NAMALWA (cell line): ENCODE measurements at regions not wholly inside any gene's neighbourhood (a gene's known extent, or its start where the extent isn't known, plus 50 kb on each side); places are given as distances from the start of the nearest gene placed in this dataset.
"Not testable (repeated sequence)": the region's sequence is repeated elsewhere in the genome, so short reads cannot be mapped to it uniquely, and the experiment has no call there.

Experiments used
- DNase-seq: peaks from one replicate; pipeline ENCODE4 v3.0.0-alpha.2; 2015; ENCODE audit warnings: low spot score

DNA sequence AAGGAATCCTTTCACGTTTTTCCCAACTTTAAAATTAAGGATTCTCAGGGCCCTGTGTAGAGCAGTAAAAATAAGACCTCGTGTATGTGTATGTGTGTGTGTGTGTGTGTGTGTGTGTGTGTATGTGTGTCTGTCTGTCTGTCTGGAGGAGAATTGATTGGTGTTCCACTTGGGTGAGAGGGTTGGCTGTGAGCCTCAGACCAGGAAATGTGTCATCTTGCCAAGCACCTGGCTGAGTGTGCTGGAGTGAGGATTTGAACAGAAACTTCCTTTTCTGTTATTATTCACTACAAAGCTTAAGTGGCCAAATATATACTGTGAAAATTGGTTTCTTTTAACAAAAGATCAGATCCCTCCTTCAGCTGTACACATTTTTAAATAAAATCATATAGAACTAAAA lies 103.6 kb upstream of the NUDT6 start:
- not testable (repeated sequence) for DNase-seq

DNA sequence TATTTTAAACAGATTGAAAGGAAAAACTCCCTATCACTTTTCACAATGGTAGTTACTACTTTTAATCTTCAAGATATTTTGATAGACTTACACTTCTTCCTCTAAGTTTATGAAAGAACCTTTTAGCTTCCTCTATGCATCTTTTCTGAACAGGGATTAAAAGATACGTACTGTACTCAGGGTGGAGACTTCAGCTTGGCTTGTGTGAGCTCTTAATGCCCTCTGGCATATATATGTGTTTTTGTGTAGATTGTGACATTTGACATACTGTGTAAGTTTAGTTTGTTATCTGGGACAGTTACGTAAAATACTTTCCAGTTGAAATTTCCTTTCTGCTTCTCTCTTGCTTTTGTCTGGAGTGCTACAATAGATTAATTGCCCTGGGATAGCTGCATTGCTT lies 109.3 kb upstream of the NUDT6 start:
- no peak for DNase-seq

DNA sequence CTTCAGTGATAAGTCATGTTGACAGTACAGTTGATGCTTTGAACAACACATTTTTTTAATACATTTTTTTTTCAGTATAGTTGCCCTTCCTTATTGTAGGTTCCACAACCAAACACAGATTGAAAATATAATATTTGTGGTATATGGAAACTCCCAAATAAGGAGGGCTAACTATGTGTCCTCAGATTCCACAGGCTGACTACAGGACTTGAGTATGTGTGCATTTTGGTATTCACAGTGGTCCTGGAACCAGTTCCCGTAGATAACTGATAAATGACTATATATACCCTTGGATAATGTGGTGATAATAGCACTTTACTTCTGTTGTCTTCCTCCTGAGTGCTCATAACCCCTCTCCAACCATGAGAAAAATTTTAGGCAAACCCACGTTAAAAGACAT lies 111.6 kb upstream of the NUDT6 start:
- no peak for DNase-seq

DNA sequence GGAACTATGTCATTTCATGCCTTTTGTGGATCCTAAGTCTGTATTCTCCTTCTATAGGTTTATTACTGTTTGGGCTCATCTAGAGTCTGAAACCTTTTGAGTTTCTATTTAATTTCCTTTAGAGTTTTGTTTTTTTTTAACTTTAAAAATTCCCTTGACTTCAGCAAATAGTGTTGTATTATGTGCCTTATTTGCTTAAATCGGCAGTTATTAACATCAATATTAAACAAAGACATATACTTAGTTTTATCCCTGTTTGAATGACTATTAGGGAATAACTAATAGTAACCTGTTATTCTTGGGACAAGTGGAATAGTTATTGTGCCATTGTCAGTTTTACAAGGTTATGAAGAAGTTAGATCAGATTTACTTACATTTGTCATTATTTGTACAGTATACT lies 112.8 kb upstream of the NUDT6 start:
- no peak for DNase-seq

DNA sequence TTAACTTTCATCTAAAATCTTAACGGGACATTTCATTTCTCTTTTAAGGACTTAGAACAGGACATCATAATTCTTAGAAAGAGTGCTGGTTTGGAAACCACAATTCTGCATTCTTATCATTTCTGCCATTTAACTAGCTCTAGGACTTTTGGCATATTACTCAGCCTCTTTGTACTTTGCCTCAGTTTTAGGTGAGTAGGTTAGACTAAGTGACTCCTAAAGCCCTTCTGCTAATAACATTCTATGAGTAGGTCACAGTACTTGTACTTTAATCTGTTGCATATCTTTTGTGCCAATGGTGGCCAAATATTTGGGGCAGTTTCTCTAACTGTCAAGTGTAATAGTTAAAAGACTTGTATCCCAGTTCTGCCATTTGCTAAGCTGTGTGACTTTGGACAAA lies 115.4 kb upstream of the NUDT6 start:
- no peak for DNase-seq

DNA sequence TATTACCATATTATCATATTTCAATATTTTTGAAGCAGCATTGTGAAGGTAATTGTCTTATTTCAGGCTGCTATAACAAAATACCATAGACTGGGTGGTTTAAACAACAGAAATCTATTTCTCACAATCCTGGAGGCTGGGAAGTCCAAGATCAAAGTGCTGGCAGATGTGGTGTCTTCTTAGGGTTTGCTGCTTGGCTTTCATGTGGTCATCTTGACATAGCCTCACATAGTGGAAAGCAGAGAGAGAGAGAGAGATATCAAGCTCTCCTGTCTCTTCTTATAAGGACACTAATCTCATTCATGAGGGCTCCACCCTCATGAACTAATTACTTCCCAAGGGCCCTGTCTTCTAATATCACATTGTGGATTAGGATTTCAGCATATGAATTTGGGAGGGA lies 119.7 kb upstream of the NUDT6 start:
- DNase-seq: no peak

DNA sequence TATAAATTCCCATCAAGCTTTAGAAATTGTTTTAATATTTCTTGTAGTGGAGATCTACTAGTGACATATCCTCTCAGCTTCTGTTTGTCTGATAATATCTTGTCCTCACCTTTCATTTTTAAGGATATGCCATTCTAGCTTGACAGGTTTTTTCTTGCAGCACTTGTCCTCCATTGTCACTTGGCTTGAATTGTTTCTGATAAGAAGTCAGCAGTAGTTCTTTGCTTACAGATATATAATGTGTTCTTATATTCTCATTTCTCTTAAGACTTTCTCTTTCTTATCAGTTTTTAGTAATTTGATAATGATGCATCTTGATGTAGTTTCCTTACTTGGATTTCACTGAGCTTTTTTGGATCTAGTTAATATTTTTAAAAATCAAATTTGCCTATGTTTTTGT lies 120.6 kb upstream of the NUDT6 start:
- DNase-seq: no peak

DNA sequence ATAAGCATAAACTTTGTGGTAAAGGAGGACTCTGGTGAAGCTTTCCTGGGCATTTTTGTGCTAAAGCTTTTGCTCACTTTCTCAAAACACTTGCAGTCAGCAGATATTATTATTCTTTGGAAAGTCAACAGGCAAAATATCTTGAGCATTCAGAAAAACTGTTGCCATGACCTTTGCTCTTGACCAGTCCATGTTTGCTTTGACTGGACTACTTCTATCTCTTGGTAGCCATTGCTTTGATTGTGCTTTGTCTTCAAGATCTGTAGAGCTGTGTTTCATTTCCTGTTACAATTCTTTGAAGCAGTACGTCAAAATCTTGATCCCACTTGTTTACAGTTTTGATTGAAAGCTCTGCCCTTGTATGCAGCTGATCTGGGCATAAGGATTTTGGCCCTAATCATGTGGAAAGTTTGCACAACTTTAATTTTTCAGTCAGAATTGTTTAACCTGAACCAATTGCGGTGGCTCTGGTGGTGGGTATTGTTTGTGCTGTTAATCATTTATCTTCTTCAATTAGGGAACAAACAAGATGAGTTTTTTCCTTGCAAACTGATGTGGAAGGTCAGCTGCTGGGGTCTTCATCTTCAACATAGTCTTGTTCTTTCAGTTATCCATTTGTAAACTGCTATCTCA lies 121.5 kb upstream of the NUDT6 start:
- DNase-seq: no peak

DNA sequence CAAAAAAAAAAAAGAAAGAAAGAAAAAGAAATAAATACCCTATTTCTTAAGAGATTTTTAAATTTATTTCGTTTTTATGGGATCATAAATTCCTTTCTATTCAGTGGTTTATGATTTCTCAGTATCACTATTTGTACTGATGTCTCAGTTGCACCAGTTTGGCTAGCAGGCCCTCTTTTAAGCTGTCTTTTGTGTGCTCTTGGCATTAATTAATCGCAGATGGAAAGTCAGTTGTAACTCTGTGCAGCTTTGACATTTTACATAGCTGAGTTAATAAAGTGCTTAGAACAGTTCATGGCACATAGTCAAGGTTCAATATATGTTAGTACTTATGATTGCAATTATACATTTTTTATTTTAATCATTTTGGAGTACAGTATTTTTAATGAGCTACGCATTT lies 123.7 kb upstream of the NUDT6 start:
- DNase-seq: no peak

DNA sequence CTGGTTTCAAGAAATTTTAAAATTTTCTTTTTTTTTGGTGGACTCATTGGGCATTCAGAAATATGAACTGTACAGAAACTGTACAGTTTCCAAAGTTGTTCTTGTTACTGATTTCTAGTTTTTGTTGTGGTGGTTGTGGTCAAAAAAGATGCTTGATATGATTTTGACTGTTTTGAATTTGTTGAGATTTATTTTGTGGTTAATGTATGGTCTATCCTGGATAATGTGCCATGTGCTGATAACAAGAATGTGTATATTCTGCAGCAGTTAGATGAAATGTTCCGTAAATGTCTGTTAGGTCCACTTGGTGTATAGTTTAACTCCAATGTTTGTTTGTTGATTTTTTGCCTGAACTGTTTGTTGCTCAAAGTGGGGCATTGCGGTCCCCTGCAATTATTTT lies 127.6 kb upstream of the NUDT6 start:
- DNase-seq: no peak

DNA sequence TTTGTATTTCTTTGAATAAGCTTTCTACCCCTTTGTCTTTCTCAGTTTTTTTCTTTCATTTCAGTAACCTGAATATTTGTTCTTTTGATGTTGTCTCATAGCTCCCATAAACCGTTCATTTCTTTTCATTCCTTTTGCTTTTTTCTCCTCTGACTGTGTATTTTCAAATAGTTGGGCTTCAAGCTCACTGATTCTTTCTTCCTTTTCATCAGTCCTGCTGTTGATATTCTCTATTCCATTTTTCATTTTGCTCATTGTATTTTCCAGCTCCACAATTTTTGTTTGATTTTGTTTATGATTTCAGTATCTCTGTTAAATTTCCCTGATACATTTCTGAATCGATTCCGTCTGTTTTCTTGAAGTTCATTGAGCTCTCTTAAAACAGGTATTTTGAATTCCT lies 129.6 kb upstream of the NUDT6 start:
- no peak for DNase-seq

DNA sequence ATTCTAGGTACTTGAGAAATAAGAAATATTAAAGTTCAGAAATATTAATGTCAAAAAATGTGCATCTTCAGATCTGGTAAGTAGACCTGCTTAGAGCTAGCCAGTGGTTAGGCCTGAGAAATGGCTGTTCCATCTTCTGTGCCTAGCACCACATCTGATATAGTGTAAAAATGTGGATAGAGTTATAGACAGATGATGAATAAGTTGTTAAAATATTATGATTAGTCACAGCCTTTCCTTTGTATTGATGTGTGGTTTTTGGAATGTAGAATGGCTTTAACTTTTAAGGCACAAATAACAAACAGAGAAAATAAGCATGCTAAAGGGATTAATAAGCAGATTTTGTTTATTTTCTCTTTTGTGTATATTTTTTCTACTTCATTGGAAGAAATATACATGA lies 133.5 kb upstream of the NUDT6 start:
- no peak for DNase-seq

DNA sequence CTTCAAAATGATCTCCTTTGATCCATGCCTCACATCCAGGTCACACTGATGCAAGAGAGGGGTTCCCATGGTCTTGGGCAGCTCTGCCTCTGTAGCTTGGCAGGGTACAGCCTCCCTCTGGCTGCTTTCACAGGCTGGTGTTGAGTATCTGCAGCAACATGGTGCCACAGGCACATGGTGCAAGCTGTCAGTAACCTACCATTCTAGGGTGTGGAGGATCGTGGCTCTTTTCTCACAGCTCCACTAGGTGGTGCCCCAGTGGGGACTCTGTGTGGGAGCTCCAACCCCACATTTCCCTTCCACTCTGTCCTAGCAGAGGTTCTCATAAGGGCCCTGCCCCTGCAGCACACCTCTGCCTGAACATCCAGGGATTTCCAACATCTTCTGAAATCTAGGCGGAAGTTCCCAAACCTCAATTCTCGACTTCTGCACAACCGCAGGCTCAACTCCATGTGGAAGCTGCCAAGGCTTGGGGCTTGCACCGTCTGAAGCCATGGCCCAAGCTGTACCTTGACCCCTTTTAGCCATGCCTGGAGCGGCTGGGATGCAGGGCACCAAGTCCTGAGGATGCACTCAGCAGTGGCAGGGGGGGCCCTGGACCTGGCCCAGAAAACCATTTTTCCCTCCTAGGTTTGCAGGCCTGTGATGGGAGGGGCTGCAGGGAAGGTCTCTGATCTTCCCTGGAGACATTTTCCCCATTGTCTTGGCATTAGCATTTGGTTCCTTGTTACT lies 137.8 kb upstream of the NUDT6 start:
- no peak for DNase-seq

DNA sequence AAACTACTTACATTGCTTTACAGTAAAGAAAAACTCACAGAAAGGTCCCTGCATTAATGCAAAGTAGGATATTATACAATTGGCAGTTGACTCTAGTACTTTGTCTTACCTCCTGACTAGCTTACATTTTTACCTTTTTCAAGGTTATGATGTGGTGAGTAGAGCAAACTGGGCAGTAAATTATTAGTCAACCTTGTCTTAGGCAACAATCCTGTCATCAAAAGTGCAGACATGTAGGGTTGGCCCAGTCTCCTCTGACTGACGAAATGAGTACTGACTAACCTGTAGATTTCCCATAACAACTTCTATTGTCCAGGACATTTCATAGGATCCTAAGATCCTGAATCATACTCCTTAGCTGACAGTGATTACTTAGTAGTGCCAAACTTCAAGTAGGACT lies 142.0 kb upstream of the NUDT6 start:
- DNase-seq: no peak

DNA sequence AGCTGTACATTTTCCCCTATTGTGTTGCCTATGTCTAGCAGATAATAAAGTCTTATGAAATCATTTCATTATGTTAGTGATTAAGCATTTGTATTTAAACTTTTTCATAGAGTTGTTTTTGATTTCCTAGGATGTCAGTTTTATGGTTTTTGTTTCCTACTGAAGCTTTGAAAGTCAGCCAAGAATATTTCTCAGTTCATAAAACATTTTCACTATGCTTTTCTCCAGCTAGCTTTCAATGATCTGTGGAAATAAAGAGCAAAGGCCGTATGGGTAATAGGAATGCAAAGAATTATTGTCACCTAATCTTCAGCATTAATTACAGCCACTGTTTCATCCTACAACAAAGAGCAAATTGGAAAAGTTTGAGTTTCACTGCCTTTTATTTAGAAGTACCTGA lies 145.7 kb upstream of the NUDT6 start:
- no peak for DNase-seq

DNA sequence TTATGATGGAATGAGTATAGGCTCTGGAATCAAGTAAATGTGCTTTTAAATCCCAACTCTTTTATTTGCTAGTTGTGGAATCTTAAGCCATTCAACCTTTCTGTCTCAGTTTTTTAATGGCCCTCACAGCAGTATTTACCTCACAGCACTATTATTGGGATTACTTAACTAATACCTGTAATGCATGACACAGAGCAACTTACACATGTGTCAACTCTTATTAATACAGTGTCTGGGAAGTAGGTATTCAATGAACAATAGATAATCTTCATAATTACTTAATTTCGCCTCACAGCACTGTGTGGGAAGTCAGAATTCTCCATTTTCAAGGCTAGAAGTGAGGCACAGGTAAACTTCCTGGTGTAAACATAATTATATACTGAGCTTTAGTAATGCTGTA lies 149.7 kb upstream of the NUDT6 start:
- DNase-seq: no peak

DNA sequence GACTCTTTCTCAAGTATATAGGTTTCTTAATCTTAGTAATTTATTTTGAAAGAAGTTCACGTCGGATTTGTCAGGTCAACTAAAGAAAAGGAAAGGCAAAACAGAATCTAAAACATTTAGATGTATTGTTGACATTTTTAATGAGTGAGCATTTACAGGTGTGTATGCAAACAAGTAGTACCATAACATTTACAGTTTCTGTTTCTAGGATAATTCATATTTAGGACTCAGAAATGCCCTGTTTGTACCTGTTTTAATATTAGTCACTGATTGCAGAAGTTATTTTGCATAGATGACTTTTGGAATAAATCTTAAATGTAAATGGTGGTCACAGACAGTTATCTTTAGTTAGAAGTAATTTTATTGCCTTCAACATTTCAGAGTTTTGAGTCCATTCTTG lies 151.3 kb upstream of the NUDT6 start:
- DNase-seq: no peak

DNA sequence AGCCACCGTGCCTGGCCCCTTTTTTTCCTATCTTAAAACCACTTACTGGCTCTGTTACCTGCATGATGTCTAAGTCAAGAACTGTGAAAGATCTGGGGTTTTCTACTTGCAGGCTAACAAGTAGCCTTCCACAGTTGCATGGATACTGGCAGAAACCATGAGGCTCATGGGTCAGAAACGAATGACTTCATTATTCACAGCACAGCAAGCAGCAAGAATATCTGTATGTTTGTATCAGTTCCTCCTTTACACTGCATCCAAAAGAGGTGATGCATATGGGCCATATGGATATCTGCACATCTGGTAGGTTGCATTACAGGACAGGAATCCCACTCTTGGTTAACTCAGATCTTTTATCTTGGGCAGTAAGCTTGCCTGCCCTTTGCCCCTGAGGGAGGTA lies 154.9 kb upstream of the NUDT6 start:
- no peak for DNase-seq

DNA sequence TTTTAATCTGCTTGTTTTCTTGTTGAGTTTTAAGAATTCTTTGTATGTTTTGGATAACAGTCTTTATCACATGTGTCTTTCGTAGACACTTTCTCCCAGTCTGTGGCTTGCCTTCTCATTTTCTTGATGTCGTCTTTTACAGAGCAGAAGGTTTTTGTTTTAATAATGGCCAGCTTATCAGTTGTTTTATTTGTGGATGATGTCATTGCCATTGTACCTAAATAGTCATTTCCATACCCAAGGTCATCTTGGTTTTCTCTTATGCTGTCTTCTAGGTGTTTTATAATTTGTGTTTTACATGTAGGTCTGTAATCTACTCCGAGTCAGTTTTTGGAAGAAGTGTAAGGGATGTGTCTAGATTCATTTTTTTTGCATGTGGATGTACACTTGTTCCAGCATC lies 159.6 kb upstream of the NUDT6 start:
- no peak for DNase-seq

DNA sequence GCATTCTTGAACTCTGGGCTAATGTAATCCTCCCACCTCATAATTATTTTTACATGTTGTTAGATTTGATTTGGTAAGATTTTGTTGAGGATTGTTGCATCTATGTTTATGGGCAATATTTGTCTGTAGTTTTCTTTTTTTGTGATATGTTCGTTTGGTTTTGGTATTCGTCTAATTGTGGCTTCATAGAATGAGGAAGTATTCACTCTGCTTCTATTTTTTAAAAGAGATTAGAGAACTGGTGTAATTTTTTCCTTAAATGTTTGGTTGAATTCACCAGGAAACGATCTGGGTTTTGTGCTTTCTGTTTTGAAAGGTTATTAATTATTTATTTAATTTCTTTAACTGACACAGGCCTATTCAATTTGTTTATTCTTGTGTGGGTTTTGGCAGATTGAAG lies 161.2 kb upstream of the NUDT6 start:
- DNase-seq: peak; percentile 29

DNA sequence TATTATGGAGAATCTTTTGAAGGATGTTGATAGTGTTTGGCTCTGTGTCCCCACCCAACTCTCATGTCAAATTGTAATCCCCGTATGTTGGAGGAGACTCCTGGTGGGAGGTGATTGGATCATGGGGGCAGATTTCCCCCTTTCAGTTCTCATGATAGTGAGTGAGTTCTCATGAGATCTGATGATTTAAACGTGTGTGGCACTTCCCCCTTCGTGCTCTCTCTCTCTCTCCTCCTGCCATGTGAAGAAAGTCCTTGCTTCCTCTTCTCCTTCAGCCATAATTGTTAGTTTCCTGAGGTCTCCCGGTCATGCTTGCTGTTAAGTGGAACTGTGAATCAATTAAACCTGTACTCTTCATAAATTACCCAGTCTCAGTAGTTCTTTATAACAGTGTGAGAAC lies 166.1 kb upstream of the NUDT6 start:
- no peak for DNase-seq

DNA sequence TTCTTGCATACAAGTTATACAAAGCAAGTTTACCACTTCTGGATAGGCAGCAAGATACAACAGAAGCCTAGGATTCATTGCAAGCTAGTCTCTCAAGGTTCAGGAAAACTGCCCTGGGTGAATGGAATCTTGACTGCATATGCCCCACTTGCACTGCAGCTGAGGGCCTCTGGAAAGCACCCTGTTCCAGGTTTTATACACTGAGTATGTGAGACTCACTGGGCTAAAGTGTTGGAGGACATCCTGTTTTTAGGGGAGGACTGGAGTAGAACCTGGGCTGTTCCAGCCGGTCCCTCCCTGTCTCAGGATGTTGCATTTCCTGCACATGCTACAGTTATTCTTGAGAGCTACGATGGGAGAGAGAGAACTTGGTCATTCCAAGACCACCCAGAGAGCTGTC lies 168.5 kb upstream of the NUDT6 start:
- no peak for DNase-seq

DNA sequence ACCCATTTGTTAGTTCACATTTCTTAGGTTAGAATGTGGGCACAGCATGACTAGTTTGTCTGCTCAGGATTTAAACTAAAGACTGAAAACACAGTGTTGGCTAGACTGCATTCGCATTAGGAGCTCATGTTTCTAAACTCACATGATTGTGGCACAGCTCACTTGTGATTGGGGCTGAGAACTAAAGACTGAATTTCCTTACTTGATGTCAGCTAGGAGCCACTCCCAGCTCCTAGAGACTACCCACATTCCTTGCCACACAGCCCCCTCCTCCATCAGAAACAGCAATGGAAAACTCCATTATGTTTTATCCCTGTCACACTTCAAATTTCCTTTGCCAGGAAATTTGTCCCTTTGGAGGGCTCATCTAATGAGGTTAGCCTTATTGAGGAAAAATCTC lies 170.2 kb upstream of the NUDT6 start:
- DNase-seq: no peak

DNA sequence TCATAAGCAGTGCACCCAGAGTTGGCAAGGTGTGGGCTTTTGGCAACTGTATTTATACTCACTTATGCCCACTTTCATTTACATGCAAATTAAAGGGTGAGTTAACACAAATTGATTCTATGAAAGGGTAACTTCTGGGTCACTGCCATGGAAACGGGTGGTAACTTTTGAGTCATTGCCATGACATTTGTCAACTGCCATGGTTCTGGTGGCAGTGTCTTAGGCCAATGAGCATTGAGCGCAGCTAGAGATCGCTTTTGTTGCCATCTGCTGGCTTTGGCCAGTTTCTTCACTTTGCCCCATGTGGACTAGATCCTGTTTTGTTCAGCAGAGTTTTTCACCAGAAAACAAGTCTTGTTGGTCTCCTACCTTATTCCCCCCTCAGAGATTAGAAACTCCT lies 170.8 kb upstream of the NUDT6 start:
- DNase-seq: no peak
